GM12891 (cell line): ENCODE measurements at regions not wholly inside any gene's neighbourhood (a gene's known extent, or its start where the extent isn't known, plus 50 kb on each side); places are given as distances from the start of the nearest gene placed in this dataset.

Experiments
- PAX5 ChIP-seq: IDR thresholded peaks from 2 replicates; pipeline ENCODE4 v1.6.1; 2011; ENCODE audit warnings: low read length, moderate library complexity, mild to moderate bottlenecking; ENCODE audit not compliant: insufficient read depth, severe bottlenecking
- POLR2A ChIP-seq: IDR thresholded peaks from 2 replicates; pipeline ENCODE4 v1.6.1; 2011; ENCODE audit warnings: low read depth, low read length, control low read depth
- POLR2AphosphoS5 ChIP-seq: IDR thresholded peaks from 2 replicates; pipeline ENCODE4 v1.6.1; 2011; ENCODE audit warnings: low read depth, low read length, control low read depth
- POU2F2 ChIP-seq: IDR thresholded peaks from 2 replicates; pipeline ENCODE4 v1.6.1; 2011; ENCODE audit warnings: low read depth, mild to moderate bottlenecking, control low read depth, low read length, moderate library complexity
- SPI1 ChIP-seq: IDR thresholded peaks from 2 replicates; pipeline ENCODE4 v1.6.1; 2011; ENCODE audit warnings: low read depth, low read length, control low read depth
- TAF1 ChIP-seq: IDR thresholded peaks from 2 replicates; pipeline ENCODE4 v1.6.1; 2011; ENCODE audit warnings: low read depth, low read length, control low read depth

DNA sequence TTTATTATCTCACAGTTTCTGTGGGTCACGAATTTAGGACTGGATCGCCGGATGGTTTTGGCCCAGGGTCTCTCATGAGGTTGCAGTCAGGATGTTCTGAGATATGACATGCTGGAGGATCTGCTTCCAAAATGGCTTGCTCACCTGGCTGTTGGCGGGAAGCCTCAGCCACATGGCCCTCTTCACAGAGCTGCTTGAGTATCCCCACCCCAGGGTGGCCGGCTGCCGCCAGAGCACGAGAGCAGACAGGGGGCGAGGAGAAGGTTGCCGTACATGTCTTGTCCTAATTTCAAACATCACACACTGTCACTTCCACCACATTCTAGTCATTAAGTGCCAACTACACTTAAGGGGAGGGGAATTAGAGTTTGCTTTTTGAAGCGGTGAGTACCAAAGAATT, 365.8 kb downstream of the FGFR2 start:
- no peak for TF ChIP-seq POLR2A
- TF ChIP-seq POLR2AphosphoS5: no peak
- no peak for TF ChIP-seq TAF1
- no peak for TF ChIP-seq SPI1
- no peak for TF ChIP-seq POU2F2
- no peak for TF ChIP-seq PAX5
